HFF-Myc (cell line): ENCODE measurements at regions not wholly inside any gene's neighbourhood (a gene's known extent, or its start where the extent isn't known, plus 50 kb on each side); places are given as distances from the start of the nearest gene placed in this dataset.

Experiments used
- DNase-seq: peaks from one replicate; pipeline ENCODE4 v3.0.0-alpha.2; 2011; ENCODE audit warnings: low read depth; ENCODE audit errors: extremely low read depth
- H3K4me3 ChIP-seq: replicated peaks from 2 replicates; pipeline ENCODE4 v1.5.1; 2011; ENCODE audit warnings: low read depth, mild to moderate bottlenecking, control low read depth, low read length
- CTCF ChIP-seq: IDR thresholded peaks from 2 replicates; pipeline ENCODE4 v1.5.1; 2012; ENCODE audit warnings: mild to moderate bottlenecking, low read depth, low read length, control low read depth; ENCODE audit errors: missing control alignments

GRCh38 chr10:36903040-36903439, 222.4 kb upstream of the ANKRD30A start:
- H3K4me3 ChIP-seq, result no peak overlapping the region
- no peak for DNase-seq
- TF ChIP-seq CTCF, result no peak

DNA sequence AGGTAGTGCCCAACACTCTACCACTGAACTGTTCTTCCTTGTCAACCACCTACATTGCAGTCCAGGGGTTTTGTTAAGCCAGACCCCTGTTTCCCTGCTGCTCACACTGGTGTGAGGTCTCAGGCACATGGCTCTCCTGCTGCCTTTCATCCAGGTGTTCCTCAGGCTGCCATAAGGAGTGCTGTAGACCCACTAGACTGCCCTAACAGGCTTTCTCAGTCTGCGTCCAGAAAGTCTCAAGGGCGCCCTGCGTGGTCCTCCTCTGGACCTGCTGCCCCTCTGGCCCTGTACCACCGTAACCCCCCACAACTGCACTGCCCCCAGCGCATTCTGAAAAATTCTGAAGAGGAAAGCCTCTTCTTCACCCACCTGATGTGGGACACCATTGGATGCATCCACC, 225.7 kb upstream of the ANKRD30A start:
- no peak for DNase-seq
- no peak for TF ChIP-seq CTCF
- no peak overlapping the region for H3K4me3 ChIP-seq

- no peak for DNase-seq
- no peak overlapping the region for H3K4me3 ChIP-seq
Observed at GRCh38 chr10:36888925-36889573, 236.3 kb upstream of the ANKRD30A start.

DNA sequence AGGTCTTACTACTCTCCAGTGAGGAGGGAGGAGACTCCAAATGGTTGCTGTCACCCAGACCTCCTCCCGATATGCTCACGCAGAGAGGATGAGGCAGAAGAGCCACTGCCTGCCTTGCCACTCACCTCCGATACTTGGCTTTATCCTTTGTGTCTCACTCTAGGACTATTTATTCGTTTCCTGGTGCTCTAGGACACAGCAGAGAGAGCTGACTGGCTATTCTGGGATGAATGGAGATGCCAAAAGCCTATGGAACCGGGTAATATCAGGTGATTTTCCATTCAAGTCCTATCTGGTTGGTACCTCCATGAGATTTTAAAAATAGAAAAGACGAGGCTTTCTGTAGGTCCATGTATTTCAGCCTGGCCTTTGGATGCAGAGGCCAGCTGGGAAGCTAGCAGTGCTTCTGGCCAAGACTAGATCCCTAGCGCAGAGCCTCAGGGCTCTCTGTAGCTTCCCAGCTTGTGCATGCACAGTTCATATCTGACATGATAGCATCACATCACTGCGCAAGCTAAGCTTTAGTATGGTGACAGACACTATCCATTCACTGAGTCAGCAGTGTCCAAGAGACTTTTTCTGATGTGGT, 239.0 kb upstream of the ANKRD30A start:
- no peak overlapping the region for H3K4me3 ChIP-seq
- TF ChIP-seq CTCF, result no peak
- no peak for DNase-seq

More at GRCh38 chr10:36888925-36889573, 236.3 kb upstream of the ANKRD30A start:
- TF ChIP-seq CTCF, result no peak

- H3K4me3 ChIP-seq, result no peak overlapping the region
- no peak for TF ChIP-seq CTCF
- DNase-seq, result no peak
Observed at GRCh38 chr10:36885746-36886145, 239.7 kb upstream of the ANKRD30A start.

DNA sequence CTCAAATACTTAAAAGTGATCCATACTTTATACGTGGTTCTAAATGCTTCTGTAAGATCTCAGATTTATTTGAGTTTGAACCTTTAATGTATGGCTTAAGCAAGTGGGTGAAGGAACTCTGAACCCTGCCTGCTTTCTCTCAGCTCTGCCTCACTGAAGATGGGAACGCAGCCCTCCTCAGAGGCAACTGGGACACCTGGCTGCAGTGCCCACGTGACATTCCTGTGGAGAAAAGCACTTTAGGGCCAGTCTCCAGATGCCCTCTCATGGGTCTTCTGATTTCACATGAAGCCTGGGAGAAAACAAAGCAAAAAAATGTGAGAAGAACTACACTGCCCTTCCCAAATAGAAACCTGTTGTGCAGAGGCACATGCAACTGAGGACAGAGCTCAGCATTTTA, 242.6 kb upstream of the ANKRD30A start:
- H3K4me3 ChIP-seq, result no peak overlapping the region
- no peak for TF ChIP-seq CTCF
- no peak for DNase-seq
